GM12878 (cell line): ENCODE measurements at regions not wholly inside any gene's neighbourhood (a gene's known extent, or its start where the extent isn't known, plus 50 kb on each side); places are given as distances from the start of the nearest gene placed in this dataset.

Experiments used
- ATAC-seq: fragments of 200-7000 bp; cut with Tn5 transposase; 3 replicates; pipeline ENCODE4 v1.9.1; 2020; ENCODE audit warnings: mild to moderate bottlenecking, moderate library complexity
- BruUV-seq: library from RNA; stranded (reverse); fragments of 400-500 nt; replicated peaks from 2 replicates; lab custom pipeline; 2021; lab: Mats Ljungman, UMichigan
- CTCF ChIA-PET: fragments of 300-600 bp; sonication (Branson Sonifier 250); formaldehyde crosslinking; extraction: SDS; loops from one replicate; lab custom pipeline; 2021; ENCODE audit warnings: inconsistent platforms; lab: Yijun Ruan, JAX
- POLR2A ChIA-PET: fragments of 350-600 bp; formaldehyde crosslinking; extraction: SDS; loops from one replicate; lab custom pipeline; 2021; ENCODE audit warnings: inconsistent platforms; lab: Charles Lee
- RAD21 ChIA-PET: fragments of 300-600 bp; sonication (Branson Sonifier 250); formaldehyde crosslinking; loops from one replicate; lab custom pipeline; 2023; ENCODE audit warnings: antibody characterized with exemption; ENCODE audit not compliant: unreplicated experiment; lab: Charles Lee
- SMC1A ChIA-PET: fragments of 300-600 bp; sonication (Branson Sonifier 250); formaldehyde crosslinking; loops from one replicate; lab custom pipeline; 2023; ENCODE audit not compliant: unreplicated experiment, uncharacterized antibody; lab: Charles Lee
- DNase-seq: peaks from one replicate; pipeline ENCODE4 v3.0.0-alpha.2; 2011; ENCODE audit warnings: low read depth, low spot score
- FAIRE-seq: peaks from 3 replicates; lab custom pipeline; 2011; peaks lifted over from hg19 to GRCh38; lab: Jason Lieb, UNC
- H2AFZ ChIP-seq: 2 replicates; pipeline ENCODE4 v1.6.0; 2011; ENCODE audit warnings: low read depth, low read length, control low read depth; ENCODE audit not compliant: control insufficient read depth
- H3K27ac ChIP-seq: 2 replicates; pipeline ENCODE4 v1.5.1; 2011; ENCODE audit warnings: control low read depth; ENCODE audit not compliant: control insufficient read depth, insufficient read depth
- H3K27me3 ChIP-seq, 2 experiments: replicated peaks in 1 of 2; 2 replicates each; pipeline versions ENCODE4 v1.6.0 to v1.6.1; 2011; ENCODE audit warnings: low read length in 1 of 2; ENCODE audit not compliant: control insufficient read depth in 2 of 2, insufficient read depth in 2 of 2
- H3K36me3 ChIP-seq, 2 experiments: 2 replicates each; pipeline ENCODE4 v1.5.1; 2011; ENCODE audit warnings: low read length in 1 of 2; ENCODE audit not compliant: control insufficient read depth in 2 of 2, insufficient read depth in 2 of 2
- H3K4me1 ChIP-seq: 2 replicates; pipeline ENCODE4 v1.6.1; 2011; ENCODE audit warnings: mild to moderate bottlenecking, low read length, moderate library complexity, mixed read lengths; ENCODE audit not compliant: control insufficient read depth, insufficient read depth
- H3K4me2 ChIP-seq: 2 replicates; pipeline ENCODE4 v1.6.0; 2011; ENCODE audit warnings: control low read depth; ENCODE audit not compliant: control insufficient read depth, insufficient read depth
- H3K4me3 ChIP-seq: fragments of 200-600 bp; sonication (generic); 2 replicates; pipeline ENCODE4 v1.5.1; 2016
- H3K79me2 ChIP-seq: 2 replicates; pipeline ENCODE4 v1.6.0; 2011; ENCODE audit warnings: low read length; ENCODE audit not compliant: control insufficient read depth, insufficient read depth
- H3K9ac ChIP-seq: 2 replicates; pipeline ENCODE4 v1.8.0; 2011; ENCODE audit warnings: low read length, control low read depth, mixed read lengths; ENCODE audit not compliant: control insufficient read depth, insufficient read depth
- H3K9me3 ChIP-seq: replicated peaks from 3 replicates; pipeline ENCODE4 v1.5.1; 2011; ENCODE audit warnings: mild to moderate bottlenecking, low read length; ENCODE audit not compliant: control insufficient read depth, insufficient read depth
- H4K20me1 ChIP-seq: 2 replicates; pipeline ENCODE4 v1.6.0; 2011; ENCODE audit not compliant: control insufficient read depth, insufficient read depth
- BCL3 ChIP-seq: IDR thresholded peaks from 2 replicates; pipeline ENCODE4 v1.6.1; 2011; ENCODE audit warnings: borderline replicate concordance, low read depth, mild to moderate bottlenecking, moderate library complexity, low read length; ENCODE audit not compliant: insufficient read depth, poor library complexity, severe bottlenecking
- CEBPB ChIP-seq, 2 experiments: fragments of 150-350 bp in 1 of 2; IDR thresholded peaks; 2 replicates each; pipeline ENCODE4 v1.6.1; 2012 to 2014; ENCODE audit warnings: low read depth in 2 of 2, low read length in 2 of 2, borderline replicate concordance in 1 of 2, inconsistent platforms in 1 of 2
- EZH2 ChIP-seq: IDR thresholded peaks from 2 replicates; pipeline ENCODE4 v1.6.1; 2012; ENCODE audit warnings: low read depth, mild to moderate bottlenecking, control low read depth, inconsistent platforms, low read length, borderline replicate concordance; ENCODE audit not compliant: control insufficient read depth
- HDAC2 ChIP-seq: fragments of 200-600 bp; sonication (generic); IDR thresholded peaks from 2 replicates; pipeline ENCODE4 v1.6.1; 2017
- MLLT1 ChIP-seq: fragments of 450-650 bp; IDR thresholded peaks from 2 replicates; pipeline ENCODE4 v1.6.1; 2016; ENCODE audit warnings: mild to moderate bottlenecking
- MXI1 ChIP-seq: fragments of 150-350 bp; IDR thresholded peaks from 2 replicates; pipeline ENCODE4 v1.6.1; 2011; ENCODE audit warnings: low read depth, mild to moderate bottlenecking, inconsistent platforms, low read length, improper control_type of control experiment
- PAX5 ChIP-seq: IDR thresholded peaks from 2 replicates; pipeline ENCODE4 v1.6.1; 2011; ENCODE audit warnings: low read depth, low read length, borderline replicate concordance
- SIX5 ChIP-seq: IDR thresholded peaks from 2 replicates; pipeline ENCODE4 v1.6.1; 2011; ENCODE audit warnings: mild to moderate bottlenecking, low read depth, low read length, moderate library complexity; ENCODE audit not compliant: severe bottlenecking
- WRNIP1 ChIP-seq: IDR thresholded peaks from 2 replicates; pipeline ENCODE4 v1.6.1; 2011; ENCODE audit warnings: low read depth, low read length, improper control_type of control experiment, borderline replicate concordance
- YY1 ChIP-seq: IDR thresholded peaks from 2 replicates; pipeline ENCODE4 v1.6.1; 2011; ENCODE audit warnings: low read depth, mild to moderate bottlenecking, low read length
- ZBTB33 ChIP-seq: fragments of 450-650 bp; IDR thresholded peaks from 2 replicates; pipeline ENCODE4 v1.6.1; 2017; ENCODE audit warnings: mild to moderate bottlenecking
- ZBTB40 ChIP-seq: fragments of 450-650 bp; IDR thresholded peaks from 2 replicates; pipeline ENCODE4 v1.6.1; 2016; ENCODE audit warnings: mild to moderate bottlenecking, moderate library complexity, borderline replicate concordance
- ZNF217 ChIP-seq: fragments of 450-650 bp; IDR thresholded peaks from 2 replicates; pipeline ENCODE4 v1.6.1; 2017; ENCODE audit warnings: antibody characterized with exemption, mild to moderate bottlenecking
- ZNF622 ChIP-seq: fragments of 450-650 bp; IDR thresholded peaks from 2 replicates; pipeline ENCODE4 v1.6.1; 2017; ENCODE audit warnings: mild to moderate bottlenecking, inconsistent platforms
- WGBS: methylation state at CpG from one replicate; pipeline ENCODE4 v1.1.6; 2016; ENCODE audit warnings: low lambda C conversion rate; ENCODE audit not compliant: insufficient replicate concordance, insufficient coverage; ENCODE audit errors: missing lambda C conversion rate; 5-methylcytosine and 5-hydroxymethylcytosine counted together
- in situ Hi-C: fragments of 300-500 bp; cut with MboI; formaldehyde crosslinking; loops from 9 replicates; pipeline ENCODE4 v1.14.3; 2018; ENCODE audit warnings: mixed read lengths
- intact Hi-C: fragments of 100-400 bp; cut with micrococcal nuclease; formaldehyde crosslinking; loops from one replicate; pipeline ENCODE4 v1.14.2; 2022; ENCODE audit not compliant: unreplicated experiment

- Histone ChIP-seq H3K4me3 (no peak overlapping the region), H3K4me2 (no peak overlapping the region), H3K27ac (no peak overlapping the region), H4K20me1 (no peaks in the 10 kb centered on the region), H3K9ac (no peak overlapping the region), H2AFZ (no peak overlapping the region), H3K27me3 (peaks cover 3 to 4% of the 10 kb centered on the region in 2 experiments; a peak in 3 of 4 replicates), H3K36me3 (no peaks in the 10 kb centered on the region), H3K4me1 (no peaks in the 10 kb centered on the region), H3K79me2 (no peaks in the 10 kb centered on the region), H3K9me3 (no peaks in the 10 kb centered on the region; the same call in 2 of the 3 replicates)
- intact Hi-C loops, result no loop called here
- ATAC-seq, result no peak
- 86% methylated on average over 3 of the region's 4 CpGs for whole genome bisulfite sequencing
- in situ Hi-C loops, result no loop called here
- RAD21 ChIA-PET, result no interaction called here
- SMC1A ChIA-PET, result no interaction called here
- CTCF ChIA-PET, result no interaction called here
- BruUV-seq, result no TSS peak
- no peak for DNase-seq
- POLR2A ChIA-PET, result no interaction called here
- no peak for TF ChIP-seq HDAC2
- TF ChIP-seq BCL3, result no peak
- TF ChIP-seq PAX5, result no peak
- no peak for TF ChIP-seq ZNF217
- no peak for TF ChIP-seq ZNF622
- no peak for TF ChIP-seq ZBTB33
- TF ChIP-seq WRNIP1, result no peak
- no peak for TF ChIP-seq EZH2
- no peak for TF ChIP-seq CEBPB (IDR thresholded peaks at IDR 0.05; ENCODE audit: borderline replicate concordance in 1 of 2, low read depth in 2 of 2, low read length in 2 of 2)
- no peak for TF ChIP-seq YY1
- no peak for TF ChIP-seq MXI1
- TF ChIP-seq MLLT1, result no peak
- TF ChIP-seq SIX5, result no peak
- TF ChIP-seq ZBTB40, result no peak
- no peak for FAIRE-seq
Measured at GRCh38 chr17:79243603-79243990, 169.0 kb downstream of the ENGASE start.
